A549 (cell line): ENCODE measurements at regions not wholly inside any gene's neighbourhood (a gene's known extent, or its start where the extent isn't known, plus 50 kb on each side); places are given as distances from the start of the nearest gene placed in this dataset.

Source experiments
- CEBPB ChIP-seq, 2 experiments: fragments of >200 bp in 1 of 2; sonication (Bioruptor Twin) in 1 of 2; formaldehyde crosslinking in 1 of 2; IDR thresholded peaks; 2 replicates each; pipeline ENCODE4 v1.6.1; 2012 to 2016
- CHD2 ChIP-seq: fragments of 150-350 bp; IDR thresholded peaks from 2 replicates; pipeline ENCODE4 v1.6.1; 2014; ENCODE audit warnings: low read length; ENCODE audit not compliant: partially characterized antibody
- CTCF ChIP-seq: fragments of >200 bp; sonication (Bioruptor Twin); formaldehyde crosslinking; IDR thresholded peaks from 3 replicates; pipeline ENCODE4 v1.5.1; 2016
- HMGXB4 ChIP-seq: fragments of 250-450 bp; sonication (Bioruptor Pico); IDR thresholded peaks from 2 replicates; pipeline ENCODE4 v1.5.0; 2021; ENCODE audit warnings: mild to moderate bottlenecking, moderate library complexity, borderline replicate concordance
- KDM1A ChIP-seq: fragments of 200-600 bp; sonication (generic); IDR thresholded peaks from 2 replicates; pipeline ENCODE4 v1.6.1; 2016; ENCODE audit warnings: low read depth, mild to moderate bottlenecking
- SMC3 ChIP-seq: fragments of >200 bp; sonication (Bioruptor Twin); formaldehyde crosslinking; IDR thresholded peaks from 3 replicates; pipeline ENCODE4 v1.6.1; 2018; ENCODE audit warnings: inconsistent platforms

- TF ChIP-seq CEBPB (IDR thresholded peaks at IDR 0.05) (no peak), KDM1A (no peak), HMGXB4 (CRISPR knock-in tag) (no peak), CTCF (no peak), CHD2 (no peak), SMC3 (no peak)
These were observed 333.9 kb upstream of the IRAK1BP1 start for GRCh38 chr6:78533426-78533825.
